Fibroblast of skin of scalp (primary cell): ENCODE measurements at regions not wholly inside any gene's neighbourhood (a gene's known extent, or its start where the extent isn't known, plus 50 kb on each side); places are given as distances from the start of the nearest gene placed in this dataset.

Experiments
- DNase-seq: peaks from one replicate; pipeline ENCODE4 v3.0.0-alpha.2; 2013

DNA sequence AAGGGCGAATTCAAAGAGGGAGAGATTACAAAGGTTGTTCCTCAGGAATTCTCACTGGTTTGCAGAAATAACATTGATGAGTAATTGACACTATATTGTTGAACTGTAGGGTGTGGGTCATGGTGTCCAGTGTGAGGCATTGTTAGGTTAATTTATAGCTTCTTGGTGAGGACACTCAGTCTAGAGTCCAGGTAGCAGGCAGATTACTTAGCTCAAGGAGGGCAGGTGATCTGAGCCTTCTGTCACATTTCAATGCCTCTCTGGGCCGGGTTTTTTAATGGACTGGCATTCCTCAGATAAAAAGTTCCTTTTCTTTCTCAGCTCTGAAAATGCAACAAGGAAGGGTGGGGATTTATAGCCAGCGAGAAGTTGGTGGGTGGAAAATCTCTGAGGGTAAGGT, 194.2 kb upstream of the PROK2 start:
- DNase-seq, result no peak

DNA sequence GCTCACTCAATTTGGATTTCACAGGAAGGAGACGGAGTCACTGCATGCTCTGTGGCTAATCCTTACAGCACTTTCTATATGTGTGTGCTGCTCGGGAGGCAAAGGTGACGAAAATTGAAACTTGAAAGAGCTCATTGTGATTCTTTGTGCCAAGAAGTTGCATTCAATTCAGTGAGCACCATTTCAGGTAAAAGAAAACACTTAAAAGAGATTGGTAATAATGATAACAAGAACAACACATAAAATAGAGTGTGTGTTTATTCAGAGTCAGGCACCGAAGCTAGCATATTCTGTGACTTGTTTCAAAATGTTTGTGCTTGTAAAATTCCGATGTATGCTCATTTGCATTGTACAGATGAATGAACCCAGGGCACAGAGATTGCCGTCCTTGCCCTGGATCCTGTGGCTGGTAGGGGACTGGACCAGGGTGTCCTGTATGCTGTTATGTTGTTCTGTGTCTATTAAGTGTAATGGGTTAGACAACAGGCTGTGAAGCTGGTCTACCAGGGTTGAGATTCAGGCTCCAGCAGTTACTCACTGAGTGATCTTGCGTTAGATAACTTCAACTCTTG, 193.3 kb upstream of the PROK2 start:
- DNase-seq, result no peak

- DNase-seq, result no peak
Observed at GRCh38 chr3:71977525-71977924, 192.6 kb upstream of the PROK2 start.

- DNase-seq, result no peak
Observed at GRCh38 chr3:71975573-71975972, 190.6 kb upstream of the PROK2 start.

- DNase-seq, result no peak
Observed at GRCh38 chr3:71974786-71975185, 189.8 kb upstream of the PROK2 start.

GRCh38 chr3:71973274-71974030, 188.5 kb upstream of the PROK2 start:
- no peak for DNase-seq

DNA sequence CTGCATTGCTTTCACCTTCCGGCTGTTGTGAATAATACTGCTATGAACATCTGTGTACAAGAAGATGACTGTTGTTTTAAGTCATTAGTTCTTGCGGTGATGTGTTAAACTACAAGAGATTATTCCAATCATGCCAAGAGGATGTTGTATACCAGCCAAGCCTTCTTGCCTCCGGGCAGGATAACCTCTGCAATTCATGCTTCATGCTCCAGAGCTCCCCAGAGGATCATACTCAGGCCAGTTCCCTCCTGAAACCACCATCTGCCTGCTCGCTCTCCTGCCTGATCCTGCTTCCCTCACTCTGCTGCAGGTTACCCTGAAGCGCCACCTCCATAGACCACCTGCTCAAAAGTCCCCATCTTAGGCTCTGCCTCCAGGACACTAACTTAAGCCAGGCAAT, 187.1 kb upstream of the PROK2 start:
- DNase-seq, result no peak

- DNase-seq, result no peak
Observed at GRCh38 chr3:71968544-71968943, 183.6 kb upstream of the PROK2 start.

DNA sequence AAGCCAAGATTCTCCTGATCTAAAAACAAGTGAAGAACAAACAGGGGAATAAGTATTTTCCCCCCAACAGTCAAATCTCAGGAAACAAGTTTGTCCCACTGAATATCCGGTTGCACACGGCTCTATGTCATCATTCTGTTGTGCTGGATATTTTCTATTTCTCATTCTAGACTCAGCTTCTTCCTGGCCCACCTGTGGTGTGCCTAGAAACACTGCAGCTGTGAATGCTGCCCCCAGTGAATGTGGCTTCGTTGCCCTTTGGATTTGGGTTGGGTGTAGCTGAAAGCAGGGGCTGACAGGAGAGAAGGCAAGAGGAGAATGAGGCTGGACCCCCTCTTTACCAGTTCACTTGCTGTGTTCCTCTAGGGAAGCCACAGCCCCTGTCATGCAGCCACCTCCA, 181.2 kb upstream of the PROK2 start:
- DNase-seq, result no peak

DNA sequence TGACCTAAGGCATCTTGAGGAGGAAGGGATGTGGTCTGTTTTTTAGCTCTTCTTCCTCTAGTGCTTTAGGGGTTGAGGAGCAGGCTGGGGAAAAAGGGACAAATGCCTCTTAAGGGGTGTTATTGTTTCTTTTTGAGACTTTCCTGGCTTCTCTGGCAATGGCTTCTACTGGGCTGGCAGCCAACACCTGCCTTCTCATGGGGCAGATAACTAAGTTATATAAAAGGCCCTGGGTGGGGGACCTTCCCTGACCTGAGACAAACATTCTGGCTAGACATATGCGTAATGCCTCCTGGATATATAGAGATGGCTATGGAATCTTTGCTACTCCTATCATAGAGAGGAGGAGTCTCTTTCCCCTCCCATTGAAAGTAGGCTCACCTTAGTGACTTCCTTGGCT, 179.2 kb upstream of the PROK2 start:
- DNase-seq, result no peak

GRCh38 chr3:71962561-71963240, 177.8 kb upstream of the PROK2 start:
- DNase-seq, result no peak

DNA sequence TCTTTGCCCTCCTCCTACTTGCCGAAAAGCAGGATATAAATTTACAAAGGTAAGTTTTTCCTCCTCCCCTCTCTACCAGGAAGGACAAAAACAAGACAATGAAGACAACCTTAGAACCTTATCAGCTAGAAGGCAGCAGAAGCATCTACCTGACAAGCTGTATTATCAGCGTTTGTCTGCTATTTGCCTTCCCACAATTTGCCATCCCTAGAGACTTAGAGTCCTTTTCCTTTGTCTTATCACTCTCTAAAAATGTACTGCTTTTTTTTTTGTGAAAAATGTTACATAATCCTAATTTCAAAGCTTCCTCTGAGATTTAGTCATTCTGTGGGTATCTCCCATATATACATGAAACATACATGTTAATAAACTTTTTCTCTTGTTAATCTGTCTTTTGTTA, 176.9 kb upstream of the PROK2 start:
- DNase-seq, result no peak

DNA sequence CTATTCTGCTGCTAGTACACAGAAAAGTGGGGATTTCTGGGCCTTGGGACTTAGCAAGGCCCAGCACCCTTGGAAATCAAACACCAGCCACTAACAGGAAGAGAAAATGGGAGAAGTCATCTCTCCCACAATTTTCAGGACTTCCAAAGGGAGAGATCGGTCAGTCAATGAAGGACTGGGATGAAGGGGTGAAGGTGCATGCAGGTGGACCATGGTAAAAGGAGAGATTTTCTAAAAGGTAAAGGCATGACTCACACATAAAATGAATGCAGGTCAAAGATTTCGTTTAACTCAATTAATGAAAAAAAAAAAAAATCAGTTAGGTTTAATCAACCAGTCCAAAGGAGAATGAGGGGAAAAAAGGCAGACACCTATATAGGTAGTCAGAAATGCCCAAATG, 176.4 kb upstream of the PROK2 start:
- DNase-seq, result no peak

DNA sequence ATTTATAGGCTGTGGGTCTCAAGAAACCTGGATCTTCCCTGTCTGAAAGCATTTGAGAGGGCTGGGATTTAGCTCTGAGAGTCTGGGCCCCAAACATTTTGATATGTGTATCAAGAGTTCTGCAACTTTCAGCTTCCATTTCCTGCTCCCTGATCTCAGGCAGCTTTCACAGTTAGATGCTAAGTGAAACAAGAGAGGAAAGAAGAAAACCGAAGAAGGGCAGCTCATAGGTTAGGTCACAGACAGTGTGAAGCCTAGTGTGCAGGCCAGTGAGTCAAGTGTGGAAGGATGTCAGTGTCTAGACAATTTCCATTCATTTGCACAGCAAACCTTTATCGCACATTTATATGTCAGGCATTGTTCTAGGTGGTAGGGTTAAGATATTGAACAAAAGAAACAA, 173.6 kb upstream of the PROK2 start:
- DNase-seq, result no peak

GRCh38 chr3:71956716-71957115, 171.8 kb upstream of the PROK2 start:
- no peak for DNase-seq

- peak; percentile 46 for DNase-seq
Observed at GRCh38 chr3:71956069-71956340, 171.1 kb upstream of the PROK2 start.

DNA sequence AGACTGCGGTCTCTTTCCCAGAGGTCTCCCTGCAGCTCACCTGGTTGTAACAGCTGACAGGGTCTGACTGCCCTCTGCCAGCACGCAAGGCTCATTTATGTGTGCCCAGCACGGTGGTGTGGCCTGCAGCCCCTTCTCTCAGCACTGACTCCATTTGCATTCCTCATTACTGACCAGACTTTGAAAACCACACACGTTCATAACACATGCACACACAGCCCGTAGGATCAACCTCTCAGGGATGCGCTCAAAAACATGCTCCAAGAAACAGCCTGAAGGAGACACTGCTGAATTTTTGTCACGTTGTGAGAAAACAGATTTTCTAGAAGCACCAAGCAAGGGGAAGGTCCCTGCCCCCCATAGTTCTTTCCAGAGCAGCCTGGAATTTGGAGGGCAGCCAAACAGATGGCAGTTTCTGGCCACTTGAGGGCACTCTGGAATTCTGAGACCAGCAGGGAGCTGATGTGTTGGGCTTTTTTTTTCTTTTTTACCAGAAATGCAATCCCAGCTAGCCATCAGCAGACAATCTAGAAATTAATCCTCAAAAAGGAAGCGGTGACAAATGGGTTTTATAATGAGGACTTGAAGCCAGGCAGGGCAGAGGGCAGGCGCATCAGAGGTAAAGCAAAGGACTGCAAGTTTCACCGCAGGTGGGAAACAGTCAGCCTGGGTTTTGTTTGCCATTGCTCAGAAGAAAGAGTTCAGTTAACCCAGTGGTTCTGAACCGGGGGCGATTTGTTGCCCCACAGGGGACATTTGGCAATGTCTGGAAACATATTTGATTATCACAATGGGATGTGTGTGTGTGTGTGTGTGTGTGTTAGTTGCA, 170.5 kb upstream of the PROK2 start:
- DNase-seq, result peak; percentile 94

DNA sequence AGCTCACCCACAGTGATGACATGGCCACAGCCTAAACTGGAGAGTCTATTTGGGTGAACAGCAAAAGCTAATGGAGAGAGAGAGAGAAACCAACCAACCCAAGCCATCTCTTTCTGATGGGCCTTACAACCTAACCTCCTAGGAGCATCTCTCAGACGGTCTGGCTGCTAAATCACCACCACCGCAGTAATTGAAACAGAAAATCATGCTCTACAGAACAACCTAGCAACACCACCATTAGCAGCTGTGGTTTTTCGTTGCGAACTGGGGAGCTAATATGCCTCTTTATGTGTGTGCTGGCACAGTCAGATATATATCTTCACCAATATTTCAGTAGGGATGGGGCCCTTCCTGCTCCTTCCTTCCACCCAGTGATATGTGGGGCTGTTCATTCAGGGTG, 166.9 kb upstream of the PROK2 start:
- DNase-seq, result no peak

DNA sequence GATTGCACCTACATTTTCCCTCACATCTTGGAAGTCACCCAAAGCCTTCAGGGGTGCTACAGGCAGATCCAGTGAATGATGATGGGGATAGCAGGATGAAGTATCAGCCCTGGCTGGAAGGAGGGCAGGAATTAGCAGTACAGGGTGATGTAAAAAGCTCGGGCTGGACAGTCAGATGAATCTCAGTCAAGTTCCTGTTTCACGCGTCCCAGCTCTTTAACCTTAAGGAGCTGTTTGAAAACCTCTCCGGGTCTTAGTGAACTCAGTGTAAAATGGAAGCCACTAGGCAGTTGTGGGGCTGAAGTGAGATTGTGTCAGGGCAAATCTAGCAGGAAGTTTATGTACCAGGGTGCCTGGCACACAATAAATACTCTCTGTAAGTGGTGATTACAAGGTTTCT, 166.4 kb upstream of the PROK2 start:
- no peak for DNase-seq

DNA sequence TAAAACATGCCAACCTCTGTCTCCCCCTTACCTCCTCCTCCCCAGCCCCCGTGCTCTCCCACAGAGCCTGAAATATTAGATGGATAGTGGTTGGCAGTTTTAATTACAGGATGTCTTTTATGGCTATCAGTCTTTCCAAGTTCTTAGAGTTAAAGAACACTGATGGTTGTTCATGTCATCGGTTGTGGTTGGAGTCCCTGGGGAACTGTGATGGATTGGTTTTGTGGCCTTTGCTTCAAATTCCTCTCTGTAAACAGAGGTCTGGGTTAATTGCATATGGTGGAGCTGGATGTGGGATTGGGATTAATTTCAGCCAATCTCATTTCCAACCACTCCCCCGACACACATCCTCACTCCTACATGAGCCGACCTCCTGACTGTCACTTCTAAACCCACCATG, 164.5 kb upstream of the PROK2 start:
- peak; percentile 22 for DNase-seq

DNA sequence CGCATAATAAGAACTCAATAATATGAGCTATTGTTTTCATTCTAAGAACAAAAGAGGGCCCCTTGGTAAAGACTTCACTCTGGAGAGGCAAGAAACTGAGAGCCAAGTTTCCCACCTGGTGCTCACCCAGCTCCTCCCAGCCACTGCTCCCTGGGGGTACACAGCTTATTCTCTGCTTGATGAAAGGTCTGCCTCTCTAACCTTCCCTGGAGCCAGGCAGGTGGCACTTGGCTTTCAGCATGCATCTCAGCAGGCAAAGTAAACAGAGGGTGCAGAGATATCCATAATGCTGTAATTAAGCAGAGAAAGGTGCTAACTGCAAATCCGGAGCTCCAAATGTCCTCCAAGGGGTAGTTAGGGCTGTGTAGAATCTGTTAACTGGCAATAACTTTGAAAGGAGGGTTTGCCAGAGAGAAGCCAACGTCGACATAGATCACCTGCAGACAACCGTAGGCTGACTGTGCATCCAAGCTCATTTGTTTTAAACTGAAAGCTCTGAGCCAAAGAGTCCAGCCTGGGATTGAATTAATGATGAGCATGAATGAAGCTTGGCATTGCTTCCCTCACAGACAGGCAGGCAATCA, 159.6 kb upstream of the PROK2 start:
- DNase-seq, result no peak

DNA sequence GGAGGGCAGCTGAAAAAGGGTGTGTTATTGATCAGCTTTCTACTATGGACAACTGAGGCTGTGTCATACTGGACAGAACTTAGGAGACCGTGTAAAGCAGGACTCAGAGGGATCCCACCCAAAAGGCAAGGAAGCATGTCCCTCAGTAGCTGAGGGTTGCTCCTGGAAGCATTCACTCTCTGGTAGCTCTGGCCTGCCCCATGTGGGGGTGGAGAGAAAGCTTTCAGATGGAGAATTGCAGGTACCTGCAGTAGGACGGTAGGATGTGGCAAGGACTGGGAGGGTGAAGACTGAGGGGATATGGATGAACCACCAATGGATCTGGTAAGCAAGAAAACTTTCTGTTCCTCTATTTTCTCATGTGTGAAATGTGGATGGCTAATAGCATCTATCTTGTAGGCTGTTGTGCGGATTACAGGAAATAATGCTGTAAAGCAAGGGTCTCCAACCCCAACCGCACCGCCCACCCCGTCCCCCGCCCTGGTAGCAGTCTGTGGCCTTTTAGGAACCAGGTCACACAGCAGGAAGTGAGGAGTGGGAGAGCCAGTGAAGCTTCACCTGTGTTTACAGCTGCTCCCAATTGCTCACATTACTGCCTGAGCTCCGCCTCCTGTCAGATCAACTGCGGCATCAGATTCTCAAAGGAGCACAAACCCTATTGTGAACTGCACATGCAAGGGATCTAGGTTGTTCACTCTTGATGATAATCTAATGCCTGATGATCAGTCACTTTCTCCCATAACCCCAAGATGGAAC, 157.7 kb upstream of the PROK2 start:
- no peak for DNase-seq
